HepG2 (cell line): ENCODE measurements at regions not wholly inside any gene's neighbourhood (a gene's known extent, or its start where the extent isn't known, plus 50 kb on each side); places are given as distances from the start of the nearest gene placed in this dataset.

Source experiments
- ARNTL ChIP-seq: sonication (generic); formaldehyde crosslinking; IDR thresholded peaks from 2 replicates; pipeline ENCODE4 v1.4.0; 2020; ENCODE audit warnings: mild to moderate bottlenecking, missing genetic modification reagents
- DMAP1 ChIP-seq: IDR thresholded peaks from 2 replicates; pipeline ENCODE4 v1.6.1; 2016
- EP300 ChIP-seq, 3 experiments: sonication (generic) in 1 of 3; formaldehyde crosslinking in 1 of 3; IDR thresholded peaks; 2 replicates each; pipeline versions ENCODE4 v1.5.1 to v1.6.1; 2011 to 2020; ENCODE audit warnings: low read depth in 2 of 3, low read length in 2 of 3, borderline replicate concordance in 1 of 3, improper control_type of control experiment in 1 of 3, mild to moderate bottlenecking in 1 of 3, missing genetic modification reagents in 1 of 3, moderate library complexity in 1 of 3
- GTF2F1 ChIP-seq: fragments of 150-350 bp; IDR thresholded peaks from 2 replicates; pipeline ENCODE4 v1.6.1; 2014; ENCODE audit warnings: low read length
- HOXD1 ChIP-seq: sonication (generic); formaldehyde crosslinking; IDR thresholded peaks from 2 replicates; pipeline ENCODE4 v1.5.0; 2020; ENCODE audit warnings: missing genetic modification reagents
- KAT7 ChIP-seq: IDR thresholded peaks from 2 replicates; pipeline ENCODE4 v1.6.1; 2018; ENCODE audit warnings: borderline replicate concordance, missing compliant biosample characterization
- MTA3 ChIP-seq: sonication (generic); formaldehyde crosslinking; IDR thresholded peaks from 2 replicates; pipeline ENCODE4 v1.4.0; 2020; ENCODE audit warnings: missing genetic modification reagents
- MTF2 ChIP-seq: sonication (generic); formaldehyde crosslinking; IDR thresholded peaks from 2 replicates; pipeline ENCODE4 v1.5.0; 2020; ENCODE audit warnings: missing genetic modification reagents, borderline replicate concordance
- NR2C2 ChIP-seq: sonication (generic); formaldehyde crosslinking; IDR thresholded peaks from 2 replicates; pipeline ENCODE4 v1.4.0; 2020; ENCODE audit warnings: missing genetic modification reagents, mild to moderate bottlenecking, moderate library complexity, borderline replicate concordance
- NR2F6 ChIP-seq, 2 experiments: IDR thresholded peaks; 2 replicates each; pipeline ENCODE4 v1.6.1; 2016; ENCODE audit warnings: antibody characterized with exemption in 1 of 2, mild to moderate bottlenecking in 1 of 2
- POGZ ChIP-seq: sonication (generic); formaldehyde crosslinking; IDR thresholded peaks from 2 replicates; pipeline ENCODE4 v1.4.0; 2020; ENCODE audit warnings: mild to moderate bottlenecking, missing genetic modification reagents
- TARDBP ChIP-seq: sonication (generic); formaldehyde crosslinking; IDR thresholded peaks from 2 replicates; pipeline ENCODE4 v1.8.0; 2022; ENCODE audit warnings: mild to moderate bottlenecking, missing genetic modification reagents
- TBX2 ChIP-seq: sonication (generic); formaldehyde crosslinking; IDR thresholded peaks from 2 replicates; pipeline ENCODE4 v1.5.0; 2020; ENCODE audit warnings: missing genetic modification reagents, mild to moderate bottlenecking, borderline replicate concordance
- ZIK1 ChIP-seq: sonication (generic); formaldehyde crosslinking; IDR thresholded peaks from 2 replicates; pipeline ENCODE4 v1.5.0; 2020; ENCODE audit warnings: mild to moderate bottlenecking, low read depth, missing genetic modification reagents, borderline replicate concordance
- ZNF232 ChIP-seq: sonication (generic); formaldehyde crosslinking; IDR thresholded peaks from 2 replicates; pipeline ENCODE4 v1.4.0; 2020; ENCODE audit warnings: missing genetic modification reagents, borderline replicate concordance
- ZNF235 ChIP-seq: sonication (generic); formaldehyde crosslinking; IDR thresholded peaks from 2 replicates; pipeline ENCODE4 v1.8.1; 2023; ENCODE audit warnings: mild to moderate bottlenecking, missing genetic modification reagents, borderline replicate concordance
- ZNF260 ChIP-seq: sonication (generic); formaldehyde crosslinking; IDR thresholded peaks from 2 replicates; pipeline ENCODE4 v1.4.0; 2020; ENCODE audit warnings: missing genetic modification reagents, low read depth, mild to moderate bottlenecking, borderline replicate concordance
- ZNF274 ChIP-seq: sonication (generic); formaldehyde crosslinking; IDR thresholded peaks from 2 replicates; pipeline ENCODE4 v1.5.1; 2020; ENCODE audit warnings: mild to moderate bottlenecking, missing genetic modification reagents
- ZNF652 ChIP-seq: IDR thresholded peaks from 2 replicates; pipeline ENCODE4 v1.6.1; 2016; ENCODE audit warnings: low read depth, borderline replicate concordance
- ZNF776 ChIP-seq: sonication (generic); formaldehyde crosslinking; IDR thresholded peaks from 2 replicates; pipeline ENCODE4 v1.4.0; 2020; ENCODE audit warnings: mild to moderate bottlenecking, missing genetic modification reagents
- TF ChIP-seq, protein P1 (sequence below): sonication (generic); formaldehyde crosslinking; IDR thresholded peaks from 2 replicates; pipeline ENCODE4 v1.5.0; 2020; ENCODE audit warnings: missing genetic modification reagents
- TF ChIP-seq, protein P2 (sequence below): sonication (generic); formaldehyde crosslinking; IDR thresholded peaks from 2 replicates; pipeline ENCODE4 v1.5.0; 2020; ENCODE audit warnings: missing genetic modification reagents
- TF ChIP-seq, protein P3 (sequence below): sonication (generic); formaldehyde crosslinking; IDR thresholded peaks from 2 replicates; pipeline ENCODE4 v1.4.0; 2020; ENCODE audit warnings: missing genetic modification reagents, mild to moderate bottlenecking, borderline replicate concordance
- TF ChIP-seq, protein P4 (sequence below): sonication (generic); formaldehyde crosslinking; IDR thresholded peaks from 2 replicates; pipeline ENCODE4 v1.8.1; 2023; ENCODE audit warnings: mild to moderate bottlenecking, moderate library complexity, missing genetic modification reagents

DNA sequence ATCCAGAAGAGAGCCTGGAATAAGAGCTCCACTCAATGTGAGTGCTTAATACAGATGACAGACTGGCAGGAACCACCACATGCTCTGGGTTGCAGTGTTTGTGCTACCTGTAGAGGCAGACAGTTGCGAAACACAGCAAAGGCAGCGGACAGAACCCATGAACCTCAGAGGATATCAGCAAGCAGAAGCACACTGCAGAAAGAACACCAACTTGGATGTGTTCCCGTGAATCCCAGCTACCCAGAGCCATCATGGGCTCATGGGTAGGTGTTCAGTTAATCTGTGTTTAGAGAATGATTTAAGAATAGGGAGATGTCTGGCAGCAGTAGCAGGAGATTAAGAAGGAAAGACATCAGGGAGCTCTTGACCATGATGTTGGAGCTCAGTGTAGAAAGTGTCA is 133.3 kb upstream of the FOXQ1 start (continued):
- TF ChIP-seq, protein P1, sequence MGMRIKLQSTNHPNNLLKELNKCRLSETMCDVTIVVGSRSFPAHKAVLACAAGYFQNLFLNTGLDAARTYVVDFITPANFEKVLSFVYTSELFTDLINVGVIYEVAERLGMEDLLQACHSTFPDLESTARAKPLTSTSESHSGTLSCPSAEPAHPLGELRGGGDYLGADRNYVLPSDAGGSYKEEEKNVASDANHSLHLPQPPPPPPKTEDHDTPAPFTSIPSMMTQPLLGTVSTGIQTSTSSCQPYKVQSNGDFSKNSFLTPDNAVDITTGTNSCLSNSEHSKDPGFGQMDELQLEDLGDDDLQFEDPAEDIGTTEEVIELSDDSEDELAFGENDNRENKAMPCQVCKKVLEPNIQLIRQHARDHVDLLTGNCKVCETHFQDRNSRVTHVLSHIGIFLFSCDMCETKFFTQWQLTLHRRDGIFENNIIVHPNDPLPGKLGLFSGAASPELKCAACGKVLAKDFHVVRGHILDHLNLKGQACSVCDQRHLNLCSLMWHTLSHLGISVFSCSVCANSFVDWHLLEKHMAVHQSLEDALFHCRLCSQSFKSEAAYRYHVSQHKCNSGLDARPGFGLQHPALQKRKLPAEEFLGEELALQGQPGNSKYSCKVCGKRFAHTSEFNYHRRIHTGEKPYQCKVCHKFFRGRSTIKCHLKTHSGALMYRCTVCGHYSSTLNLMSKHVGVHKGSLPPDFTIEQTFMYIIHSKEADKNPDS (CRISPR knock-in tag), result 0 out of 2 replicates have a peak, but pooled peaks have one; percentile 58
- TF ChIP-seq GTF2F1 (no peak), NR2C2 (CRISPR knock-in tag) (no peak), KAT7 (no peak), HOXD1 (CRISPR knock-in tag) (no peak), ZNF232 (CRISPR knock-in tag) (no peak), EP300 (IDR thresholded peaks at IDR 0.05; ENCODE audit: low read depth in 2 of 2, low read length in 2 of 2) (0 out of 4 replicates have a peak, but pooled peaks have one; percentile 7 to 22), EP300 (CRISPR knock-in tag; IDR thresholded peaks at IDR 0.05; ENCODE audit: borderline replicate concordance) (no peak), ZNF274 (CRISPR knock-in tag) (no peak), ZNF652 (CRISPR knock-in tag) (no peak), MTA3 (CRISPR knock-in tag) (no peak), ZNF776 (no peak), POGZ (CRISPR knock-in tag) (peak; percentile 49; the same call in 1 of the 2 replicates), DMAP1 (CRISPR knock-in tag) (no peak), ZIK1 (no peak), ZNF235 (CRISPR knock-in tag) (no peak), MTF2 (CRISPR knock-in tag) (0 out of 2 replicates have a peak, but pooled peaks have one; percentile 53), ARNTL (CRISPR knock-in tag) (no peak), ZNF260 (no peak), TARDBP (CRISPR knock-in tag) (0 out of 2 replicates have a peak, but pooled peaks have one; percentile 29), NR2F6 (IDR thresholded peaks at IDR 0.05) (no peak), NR2F6 (CRISPR knock-in tag; IDR thresholded peaks at IDR 0.05) (0 out of 2 replicates have a peak, but pooled peaks have one; percentile 21), TBX2 (peak; percentile 53; the same call in 1 of the 2 replicates)
- TF ChIP-seq, protein P2, sequence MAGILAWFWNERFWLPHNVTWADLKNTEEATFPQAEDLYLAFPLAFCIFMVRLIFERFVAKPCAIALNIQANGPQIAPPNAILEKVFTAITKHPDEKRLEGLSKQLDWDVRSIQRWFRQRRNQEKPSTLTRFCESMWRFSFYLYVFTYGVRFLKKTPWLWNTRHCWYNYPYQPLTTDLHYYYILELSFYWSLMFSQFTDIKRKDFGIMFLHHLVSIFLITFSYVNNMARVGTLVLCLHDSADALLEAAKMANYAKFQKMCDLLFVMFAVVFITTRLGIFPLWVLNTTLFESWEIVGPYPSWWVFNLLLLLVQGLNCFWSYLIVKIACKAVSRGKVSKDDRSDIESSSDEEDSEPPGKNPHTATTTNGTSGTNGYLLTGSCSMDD (CRISPR knock-in tag), result no peak
- TF ChIP-seq, protein P3, sequence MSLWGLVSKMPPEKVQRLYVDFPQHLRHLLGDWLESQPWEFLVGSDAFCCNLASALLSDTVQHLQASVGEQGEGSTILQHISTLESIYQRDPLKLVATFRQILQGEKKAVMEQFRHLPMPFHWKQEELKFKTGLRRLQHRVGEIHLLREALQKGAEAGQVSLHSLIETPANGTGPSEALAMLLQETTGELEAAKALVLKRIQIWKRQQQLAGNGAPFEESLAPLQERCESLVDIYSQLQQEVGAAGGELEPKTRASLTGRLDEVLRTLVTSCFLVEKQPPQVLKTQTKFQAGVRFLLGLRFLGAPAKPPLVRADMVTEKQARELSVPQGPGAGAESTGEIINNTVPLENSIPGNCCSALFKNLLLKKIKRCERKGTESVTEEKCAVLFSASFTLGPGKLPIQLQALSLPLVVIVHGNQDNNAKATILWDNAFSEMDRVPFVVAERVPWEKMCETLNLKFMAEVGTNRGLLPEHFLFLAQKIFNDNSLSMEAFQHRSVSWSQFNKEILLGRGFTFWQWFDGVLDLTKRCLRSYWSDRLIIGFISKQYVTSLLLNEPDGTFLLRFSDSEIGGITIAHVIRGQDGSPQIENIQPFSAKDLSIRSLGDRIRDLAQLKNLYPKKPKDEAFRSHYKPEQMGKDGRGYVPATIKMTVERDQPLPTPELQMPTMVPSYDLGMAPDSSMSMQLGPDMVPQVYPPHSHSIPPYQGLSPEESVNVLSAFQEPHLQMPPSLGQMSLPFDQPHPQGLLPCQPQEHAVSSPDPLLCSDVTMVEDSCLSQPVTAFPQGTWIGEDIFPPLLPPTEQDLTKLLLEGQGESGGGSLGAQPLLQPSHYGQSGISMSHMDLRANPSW (CRISPR knock-in tag), result no peak
- TF ChIP-seq, protein P4, sequence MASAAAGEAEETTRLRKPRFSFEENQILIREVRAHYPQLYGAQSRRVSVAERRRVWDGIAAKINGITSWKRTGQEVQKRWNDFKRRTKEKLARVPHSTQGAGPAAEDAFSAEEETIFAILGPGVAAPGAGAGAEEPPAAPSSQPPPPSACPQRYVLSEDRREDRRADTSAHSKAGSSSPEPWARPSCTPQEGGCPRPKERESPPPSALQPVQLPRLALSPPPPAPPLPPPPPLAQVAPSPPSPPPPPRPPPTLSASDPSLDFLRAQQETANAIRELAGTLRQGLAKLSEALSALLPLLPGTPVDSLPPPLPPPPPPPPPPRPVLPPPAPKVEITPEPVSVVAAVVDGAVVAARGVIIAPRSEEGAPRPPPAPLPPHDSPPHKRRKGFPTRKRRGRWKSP (CRISPR knock-in tag), result no peak
